Ascending aorta (tissue), 2 donors: ENCODE measurements at regions not wholly inside any gene's neighbourhood (a gene's known extent, or its start where the extent isn't known, plus 50 kb on each side); places are given as distances from the start of the nearest gene placed in this dataset.

ENCODE experiments used
- DNase-seq, 2 donors: peaks; one replicate each; pipeline ENCODE4 v3.0.0-alpha.2; 2019; ENCODE audit warnings: low spot score in 2 of 2
- H3K27ac ChIP-seq, 2 donors: fragments of 200-600 bp; sonication (generic); one replicate each; pipeline ENCODE4 v1.5.1; 2016 to 2017; ENCODE audit warnings: mild to moderate bottlenecking in 1 of 2
- H3K27me3 ChIP-seq: fragments of 200-600 bp; sonication (generic); one replicate; pipeline ENCODE4 v1.5.1; 2017
- H3K36me3 ChIP-seq, 2 donors: fragments of 200-600 bp; sonication (generic); one replicate each; pipeline ENCODE4 v1.5.1; 2016
- H3K4me1 ChIP-seq, 2 donors: fragments of 200-600 bp; sonication (generic); one replicate each; pipeline ENCODE4 v1.5.1; 2016 to 2017; ENCODE audit warnings: mild to moderate bottlenecking in 1 of 2
- H3K4me3 ChIP-seq, 2 donors: fragments of 200-600 bp; sonication (generic); one replicate each; pipeline ENCODE4 v1.5.1; 2016 to 2017; ENCODE audit warnings: mild to moderate bottlenecking in 1 of 2
- H3K9me3 ChIP-seq, 2 donors: fragments of 200-600 bp; sonication (generic); one replicate each; pipeline ENCODE4 v1.5.1; 2016
- CTCF ChIP-seq, 3 experiments: fragments of 200-600 bp in 2 of 3; fragments of 450-650 bp in 1 of 3; sonication (generic) in 2 of 3; IDR thresholded peaks; one replicate each; pipeline ENCODE4 v1.5.1; 2016 to 2019; ENCODE audit warnings: antibody characterized with exemption in 3 of 3, mild to moderate bottlenecking in 1 of 3, moderate library complexity in 1 of 3
- intact Hi-C: fragments of 100-400 bp; cut with DNase I; formaldehyde crosslinking; loops from one replicate; pipeline ENCODE4 v1.15.1; 2023

GRCh38 chr12:107469011-107469410, 216.6 kb upstream of the PWP1 start:
- no peak overlapping the region for H3K4me3 ChIP-seq
- no peak for DNase-seq
- no peak for TF ChIP-seq CTCF (IDR thresholded peaks at IDR 0.05)
- H3K27me3 ChIP-seq = no peaks in the 10 kb centered on the region
- intact Hi-C loops = no loop called here
- no peaks in the 10 kb centered on the region for H3K9me3 ChIP-seq
- H3K36me3 ChIP-seq = no peaks in the 10 kb centered on the region
- H3K27ac ChIP-seq = no peak overlapping the region
- no peaks in the 10 kb centered on the region for H3K4me1 ChIP-seq

- intact Hi-C loops = no loop called here
- no peaks in the 10 kb centered on the region for H3K9me3 ChIP-seq
These were observed 215.0 kb upstream of the PWP1 start for GRCh38 chr12:107470645-107471044.

GRCh38 chr12:107472308-107472707, 213.3 kb upstream of the PWP1 start:
- H3K27ac ChIP-seq = no peak overlapping the region

More at GRCh38 chr12:107470645-107471044, 215.0 kb upstream of the PWP1 start:
- no peak for DNase-seq
- Histone ChIP-seq H3K27me3 (no peaks in the 10 kb centered on the region), H3K36me3 (no peaks in the 10 kb centered on the region), H3K4me3 (no peak overlapping the region), H3K27ac (no peak overlapping the region), H3K4me1 (no peaks in the 10 kb centered on the region)
- TF ChIP-seq CTCF (IDR thresholded peaks at IDR 0.05) = no peak

GRCh38 chr12:107474099-107474498, 211.5 kb upstream of the PWP1 start:
- no peak overlapping the region for H3K4me3 ChIP-seq
- no peaks in the 10 kb centered on the region for H3K27me3 ChIP-seq
- intact Hi-C loops = no loop called here
- TF ChIP-seq CTCF (IDR thresholded peaks at IDR 0.05) = no peak
- no peaks in the 10 kb centered on the region for H3K4me1 ChIP-seq
- H3K9me3 ChIP-seq = no peaks in the 10 kb centered on the region
- no peak for DNase-seq
- H3K27ac ChIP-seq = no peak overlapping the region
- H3K36me3 ChIP-seq = no peaks in the 10 kb centered on the region

More at GRCh38 chr12:107472308-107472707, 213.3 kb upstream of the PWP1 start:
- Histone ChIP-seq H3K4me1 (no peaks in the 10 kb centered on the region), H3K9me3 (no peaks in the 10 kb centered on the region), H3K27me3 (no peaks in the 10 kb centered on the region), H3K36me3 (no peaks in the 10 kb centered on the region), H3K4me3 (no peak overlapping the region)
- intact Hi-C loops = no loop called here
- no peak for DNase-seq
- TF ChIP-seq CTCF (IDR thresholded peaks at IDR 0.05) = no peak

- no peak for TF ChIP-seq CTCF (IDR thresholded peaks at IDR 0.05)
- no peaks in the 10 kb centered on the region for H3K27me3 ChIP-seq
- intact Hi-C loops = no loop called here
- H3K27ac ChIP-seq = no peak overlapping the region
- H3K9me3 ChIP-seq = no peaks in the 10 kb centered on the region
- H3K4me1 ChIP-seq = no peaks in the 10 kb centered on the region
- H3K36me3 ChIP-seq = no peaks in the 10 kb centered on the region
- H3K4me3 ChIP-seq = no peak overlapping the region
- DNase-seq = no peak
These were observed 210.7 kb upstream of the PWP1 start for GRCh38 chr12:107474639-107475539.
